Effector memory CD8-positive, alpha-beta T cell (primary cell): ENCODE measurements at regions not wholly inside any gene's neighbourhood (a gene's known extent, or its start where the extent isn't known, plus 50 kb on each side); places are given as distances from the start of the nearest gene placed in this dataset.

Experiments
- ATAC-seq: fragments of 150-1000 bp; cut with Tn5 transposase; replicated peaks from 2 replicates; pipeline ENCODE4 v1.10.0; 2021; ENCODE audit warnings: mild to moderate bottlenecking, moderate library complexity
- DNase-seq, 3 experiments: peaks; one replicate each; pipeline ENCODE4 v3.0.0; 2021
- H3K27ac Mint-ChIP-seq, 2 donors: one replicate each; pipeline ENCODE4 v1.8.0; 2022; ENCODE audit warnings: mild to moderate bottlenecking in 2 of 2, mixed read lengths in 2 of 2, moderate library complexity in 2 of 2
- H3K27me3 Mint-ChIP-seq, 2 donors: one replicate each; pipeline ENCODE4 v1.8.0; 2022; ENCODE audit warnings: mixed read lengths in 2 of 2
- H3K36me3 Mint-ChIP-seq: one replicate; pipeline ENCODE4 v1.8.0; 2022; ENCODE audit warnings: mild to moderate bottlenecking, moderate library complexity, mixed read lengths; ENCODE audit not compliant: insufficient read depth
- H3K4me1 Mint-ChIP-seq, 2 donors: one replicate each; pipeline ENCODE4 v1.8.0; 2022; ENCODE audit warnings: low read depth in 2 of 2, mixed read lengths in 2 of 2
- H3K4me3 Mint-ChIP-seq, 2 donors: one replicate each; pipeline ENCODE4 v1.8.0; 2022; ENCODE audit warnings: mild to moderate bottlenecking in 2 of 2, mixed read lengths in 2 of 2, moderate library complexity in 2 of 2
- H3K9me3 Mint-ChIP-seq, 2 donors: one replicate each; pipeline ENCODE4 v1.8.0; 2022; ENCODE audit warnings: mixed read lengths in 2 of 2

DNA sequence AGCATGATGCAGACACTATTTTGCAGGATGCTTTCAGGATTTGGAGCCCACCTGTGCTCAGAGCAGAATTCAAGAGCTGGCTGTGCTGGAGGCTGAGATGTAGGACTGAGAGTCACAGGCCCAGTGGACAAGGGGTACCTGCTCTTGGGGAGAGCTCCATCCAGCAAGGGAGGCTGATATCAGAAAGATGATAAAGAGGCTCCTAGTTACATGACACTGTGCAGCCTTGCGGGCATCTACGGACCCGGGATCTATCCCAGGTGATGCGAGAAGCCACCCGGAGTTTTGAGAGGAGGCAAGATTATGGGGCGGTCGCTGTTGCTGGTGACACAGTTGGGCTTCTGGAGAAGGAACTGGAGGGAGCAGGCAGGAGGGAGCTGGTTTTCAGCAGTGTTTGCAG, 579.0 kb downstream of the TBC1D22A start:
- Mint-ChIP-seq H3K9me3 (no peaks in the 10 kb centered on the region), H3K27ac (no peak overlapping the region), H3K27me3 (peaks cover 39 to 53% of the 10 kb centered on the region in 2 donors), H3K36me3 (no peaks in the 10 kb centered on the region), H3K4me3 (no peak overlapping the region), H3K4me1 (peaks cover 0 to 2% of the 10 kb centered on the region in 2 donors)
- DNase-seq (no peak), ATAC-seq (no peak)

DNA sequence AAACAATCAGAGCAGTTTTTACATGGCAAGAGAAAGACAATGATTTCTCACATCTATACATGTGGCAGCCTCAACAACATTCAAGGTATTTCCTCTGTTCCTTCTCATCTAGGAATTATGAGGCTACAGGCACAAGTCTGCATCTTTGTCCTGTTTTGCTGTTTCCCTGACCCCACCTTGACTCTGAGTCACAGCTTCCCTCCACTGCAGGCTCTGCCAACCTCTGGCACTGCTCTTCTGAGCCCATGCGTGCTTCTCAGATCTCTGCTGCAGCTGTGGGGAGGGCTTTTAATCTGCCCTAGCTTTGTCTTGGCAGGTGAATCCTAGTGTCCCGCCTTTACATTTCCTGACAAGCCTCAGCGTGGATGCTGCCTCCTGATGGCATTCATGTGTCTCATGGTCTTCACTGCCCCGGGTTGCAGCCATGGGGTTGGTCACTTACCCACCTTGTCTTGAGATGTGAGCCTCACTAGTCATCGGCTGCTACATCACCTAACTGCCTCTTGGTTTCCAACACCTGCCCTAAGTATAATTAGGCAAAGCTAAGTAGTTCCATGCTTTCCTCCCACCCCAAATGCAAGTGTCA, 578.5 kb downstream of the TBC1D22A start:
- Mint-ChIP-seq H3K4me3 (no peak overlapping the region), H3K27ac (no peak overlapping the region), H3K36me3 (no peaks in the 10 kb centered on the region)

DNA sequence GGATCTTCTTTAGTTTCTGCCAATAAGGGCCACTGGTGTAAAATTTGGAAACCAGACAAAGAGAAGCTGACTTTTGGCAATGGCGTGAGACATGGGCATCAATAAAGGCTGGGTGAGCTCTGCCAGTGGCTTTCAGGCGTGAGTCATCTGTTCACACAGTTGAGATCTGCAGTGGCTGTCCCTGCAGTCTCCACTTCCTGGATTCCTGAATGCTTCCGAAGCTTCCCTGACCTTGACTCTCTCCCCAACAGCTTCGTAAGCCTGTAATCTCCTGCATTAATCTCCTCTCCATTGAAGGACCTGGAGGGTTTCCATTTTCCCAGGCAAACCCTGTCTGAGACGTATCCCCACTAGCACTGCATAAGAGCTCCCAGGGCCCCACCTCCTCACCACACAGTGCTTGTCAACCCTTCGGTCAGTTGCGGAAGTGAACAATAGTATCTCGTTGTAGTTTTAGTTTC, 574.7 kb downstream of the TBC1D22A start:
- peaks cover 17 to 24% of the 10 kb centered on the region in 2 donors for H3K27me3 Mint-ChIP-seq
- peak overlapping the region; percentile 1 to 30 for H3K27ac Mint-ChIP-seq
- H3K4me3 Mint-ChIP-seq = peak overlapping the region; percentile 48 to 62
- ATAC-seq (peak; percentile 46), DNase-seq (no peak)
- no peaks in the 10 kb centered on the region for H3K36me3 Mint-ChIP-seq
- peaks cover 0 to 5% of the 10 kb centered on the region in 2 donors for H3K9me3 Mint-ChIP-seq
- peaks cover 0 to 2% of the 10 kb centered on the region in 2 donors for H3K4me1 Mint-ChIP-seq

More for the DNA sequence above, 578.5 kb downstream of the TBC1D22A start:
- Mint-ChIP-seq H3K4me1 (peaks cover 0 to 2% of the 10 kb centered on the region in 2 donors), H3K27me3 (peaks cover 39 to 53% of the 10 kb centered on the region in 2 donors), H3K9me3 (peaks cover 0 to 3% of the 10 kb centered on the region in 2 donors)
- DNase-seq = no peak
- ATAC-seq = no peak

DNA sequence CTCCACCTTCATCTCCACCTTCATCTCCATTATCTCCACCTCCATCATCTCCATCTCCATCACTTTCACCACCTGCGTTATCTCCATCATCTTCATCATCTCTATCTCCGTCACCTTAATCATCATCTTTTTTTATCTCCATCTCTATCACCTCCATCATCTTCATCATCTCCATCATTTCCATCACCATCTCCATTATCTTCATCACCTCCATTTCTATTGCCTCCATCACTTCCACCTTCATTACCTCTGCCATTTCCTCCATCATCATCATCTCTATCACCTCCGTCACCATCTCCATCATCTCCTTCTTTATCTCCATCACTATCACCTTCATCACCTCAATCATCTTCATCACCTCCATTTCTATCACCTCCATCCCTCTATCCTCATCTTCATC, 573.5 kb downstream of the TBC1D22A start:
- Mint-ChIP-seq H3K4me1 (peaks cover 0 to 2% of the 10 kb centered on the region in 2 donors), H3K27me3 (peaks cover 12% of the 10 kb centered on the region in 2 donors), H3K9me3 (peaks cover 0 to 5% of the 10 kb centered on the region in 2 donors), H3K27ac (no peak overlapping the region), H3K4me3 (no peak overlapping the region), H3K36me3 (no peaks in the 10 kb centered on the region)
- no peak for DNase-seq
- no peak for ATAC-seq

DNA sequence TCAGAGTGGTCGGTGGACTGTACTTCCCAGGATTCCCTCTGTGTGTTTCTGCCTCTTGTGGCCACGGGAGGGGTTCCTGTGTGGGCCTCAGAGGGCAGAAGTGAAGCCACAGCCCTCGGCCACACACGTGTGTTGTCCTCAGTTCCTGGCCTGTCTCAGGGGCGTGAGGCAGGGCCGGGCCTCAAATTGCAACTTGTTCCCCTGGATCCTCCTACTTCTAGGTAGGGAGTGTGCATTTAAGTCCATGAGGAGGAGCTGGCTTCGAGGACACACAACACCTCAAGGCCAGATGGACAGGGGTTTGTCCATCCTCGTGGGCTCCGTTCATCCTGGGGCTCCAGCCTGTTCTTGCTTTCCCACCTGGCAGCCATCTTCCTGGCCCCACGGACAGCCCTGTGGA, 573.0 kb downstream of the TBC1D22A start:
- H3K4me3 Mint-ChIP-seq = no peak overlapping the region
- H3K36me3 Mint-ChIP-seq = no peaks in the 10 kb centered on the region
- DNase-seq (no peak), ATAC-seq (no peak)
- no peak overlapping the region for H3K27ac Mint-ChIP-seq
- peaks cover 16 to 17% of the 10 kb centered on the region in 2 donors for H3K27me3 Mint-ChIP-seq
- peaks cover 0 to 2% of the 10 kb centered on the region in 2 donors for H3K4me1 Mint-ChIP-seq
- peaks cover 0 to 5% of the 10 kb centered on the region in 2 donors for H3K9me3 Mint-ChIP-seq

DNA sequence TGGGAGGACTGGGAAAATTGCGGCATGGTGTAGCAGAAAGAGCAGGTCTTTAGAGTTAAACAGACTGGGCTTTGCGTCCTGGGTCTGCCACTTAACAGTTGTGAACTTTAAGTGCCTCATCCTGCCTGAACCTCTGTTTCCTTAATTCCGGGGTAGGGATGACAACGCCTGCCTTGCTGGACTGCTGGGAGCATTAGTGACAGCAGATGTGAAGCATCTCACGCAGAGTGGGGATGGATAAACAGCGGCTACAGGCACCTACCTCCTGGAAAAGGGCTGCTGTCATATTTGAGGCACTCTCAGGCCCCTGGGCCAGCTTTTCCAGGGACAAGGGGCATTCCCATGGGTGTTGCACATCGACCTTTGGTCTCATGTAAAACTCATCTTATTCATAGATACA, 572.2 kb downstream of the TBC1D22A start:
- Mint-ChIP-seq H3K4me3 (no peak overlapping the region), H3K27ac (no peak overlapping the region), H3K27me3 (peaks cover 20 to 21% of the 10 kb centered on the region in 2 donors), H3K36me3 (no peaks in the 10 kb centered on the region), H3K9me3 (peaks cover 0 to 5% of the 10 kb centered on the region in 2 donors), H3K4me1 (peaks cover 0 to 2% of the 10 kb centered on the region in 2 donors)
- DNase-seq (no peak), ATAC-seq (no peak)

DNA sequence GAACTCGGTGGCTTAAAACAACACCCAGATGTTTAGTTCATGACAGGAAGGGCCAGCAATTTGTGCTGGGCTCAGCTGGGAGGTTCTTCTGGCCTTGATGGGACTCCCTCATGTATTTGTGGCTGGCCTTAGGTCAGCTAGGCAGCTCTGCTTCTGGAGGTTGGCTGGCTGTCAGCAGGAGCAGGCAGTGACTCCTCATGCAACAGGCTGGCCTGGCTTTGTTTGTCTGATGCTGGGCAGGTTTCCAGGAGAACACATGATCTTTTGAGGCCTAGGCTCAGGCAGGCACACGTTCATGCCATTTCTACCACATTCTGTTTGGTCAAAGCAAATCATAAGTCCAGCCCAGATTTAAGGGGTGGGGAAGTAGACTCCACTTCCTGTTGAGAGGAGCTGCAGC, 571.2 kb downstream of the TBC1D22A start:
- H3K36me3 Mint-ChIP-seq = no peaks in the 10 kb centered on the region
- H3K4me3 Mint-ChIP-seq = no peak overlapping the region
- no peak overlapping the region for H3K27ac Mint-ChIP-seq
- H3K27me3 Mint-ChIP-seq = peaks cover 24 to 30% of the 10 kb centered on the region in 2 donors
- peaks cover 0 to 5% of the 10 kb centered on the region in 2 donors for H3K9me3 Mint-ChIP-seq
- peaks cover 0 to 2% of the 10 kb centered on the region in 2 donors for H3K4me1 Mint-ChIP-seq
- ATAC-seq (no peak), DNase-seq (no peak)

DNA sequence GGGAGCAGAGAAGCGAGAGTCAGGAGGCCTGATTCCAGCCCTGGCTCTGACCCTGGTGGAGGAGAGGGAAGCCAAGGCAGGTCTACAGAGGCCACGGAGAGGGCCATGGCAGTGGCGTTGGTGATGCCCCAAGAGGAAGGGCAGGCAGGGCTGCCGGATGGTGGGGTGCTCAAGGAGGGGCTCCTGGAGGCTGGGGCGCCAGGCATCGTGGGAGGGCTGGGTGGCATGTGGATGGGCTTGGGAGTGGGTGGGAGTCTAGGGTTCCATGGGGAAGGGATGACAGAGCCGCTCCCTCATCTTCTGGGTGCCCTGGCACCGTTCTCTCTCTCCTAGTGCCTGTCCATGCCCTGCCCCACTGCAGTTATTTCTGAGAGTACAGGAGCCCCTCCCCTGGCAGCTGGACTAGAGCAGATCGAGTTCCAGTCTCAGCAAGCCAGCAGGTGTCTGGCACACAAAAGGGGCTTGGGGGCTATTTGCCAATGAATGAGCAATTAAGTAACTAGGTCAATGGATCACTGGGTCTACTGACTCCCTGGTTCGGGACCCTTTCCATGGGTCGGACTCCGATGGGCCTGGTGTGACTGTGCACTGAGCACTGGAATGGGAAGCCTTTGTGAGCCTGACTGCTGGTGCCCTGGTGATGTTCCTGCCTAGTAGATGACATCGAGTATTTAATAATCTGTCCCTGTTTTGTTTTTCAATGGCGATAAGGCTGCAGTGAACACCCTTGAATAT, 570.0 kb downstream of the TBC1D22A start:
- Mint-ChIP-seq H3K36me3 (no peaks in the 10 kb centered on the region), H3K9me3 (peaks cover 0 to 5% of the 10 kb centered on the region in 2 donors), H3K4me1 (peaks cover 0 to 2% of the 10 kb centered on the region in 2 donors), H3K4me3 (no peak overlapping the region), H3K27me3 (peaks cover 36 to 39% of the 10 kb centered on the region in 2 donors), H3K27ac (no peak overlapping the region)
- DNase-seq (no peak), ATAC-seq (no peak)

DNA sequence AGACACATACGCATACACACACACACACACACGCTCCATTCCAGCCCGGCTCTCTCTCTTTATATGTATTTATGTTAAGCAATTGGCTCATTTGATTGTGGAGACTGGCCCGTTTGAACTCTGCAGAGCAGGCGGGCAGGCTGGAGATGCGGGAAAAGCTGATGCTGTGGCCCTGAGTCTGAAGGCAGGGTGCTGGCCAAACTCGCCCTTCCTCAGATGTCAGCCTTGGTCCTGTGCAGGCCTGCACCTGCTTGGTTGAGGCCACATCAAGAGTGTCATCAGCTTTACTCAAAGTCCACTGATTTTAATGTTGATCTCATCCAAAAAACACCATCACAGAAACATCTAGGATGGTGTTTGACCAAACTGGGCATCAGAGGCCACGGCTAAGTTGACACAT, 569.3 kb downstream of the TBC1D22A start:
- ATAC-seq (no peak), DNase-seq (no peak)
- Mint-ChIP-seq H3K36me3 (no peaks in the 10 kb centered on the region), H3K4me3 (no peak overlapping the region), H3K9me3 (peaks cover 0 to 5% of the 10 kb centered on the region in 2 donors), H3K27ac (no peak overlapping the region), H3K4me1 (no peaks in the 10 kb centered on the region), H3K27me3 (peaks cover 41 to 45% of the 10 kb centered on the region in 2 donors)

DNA sequence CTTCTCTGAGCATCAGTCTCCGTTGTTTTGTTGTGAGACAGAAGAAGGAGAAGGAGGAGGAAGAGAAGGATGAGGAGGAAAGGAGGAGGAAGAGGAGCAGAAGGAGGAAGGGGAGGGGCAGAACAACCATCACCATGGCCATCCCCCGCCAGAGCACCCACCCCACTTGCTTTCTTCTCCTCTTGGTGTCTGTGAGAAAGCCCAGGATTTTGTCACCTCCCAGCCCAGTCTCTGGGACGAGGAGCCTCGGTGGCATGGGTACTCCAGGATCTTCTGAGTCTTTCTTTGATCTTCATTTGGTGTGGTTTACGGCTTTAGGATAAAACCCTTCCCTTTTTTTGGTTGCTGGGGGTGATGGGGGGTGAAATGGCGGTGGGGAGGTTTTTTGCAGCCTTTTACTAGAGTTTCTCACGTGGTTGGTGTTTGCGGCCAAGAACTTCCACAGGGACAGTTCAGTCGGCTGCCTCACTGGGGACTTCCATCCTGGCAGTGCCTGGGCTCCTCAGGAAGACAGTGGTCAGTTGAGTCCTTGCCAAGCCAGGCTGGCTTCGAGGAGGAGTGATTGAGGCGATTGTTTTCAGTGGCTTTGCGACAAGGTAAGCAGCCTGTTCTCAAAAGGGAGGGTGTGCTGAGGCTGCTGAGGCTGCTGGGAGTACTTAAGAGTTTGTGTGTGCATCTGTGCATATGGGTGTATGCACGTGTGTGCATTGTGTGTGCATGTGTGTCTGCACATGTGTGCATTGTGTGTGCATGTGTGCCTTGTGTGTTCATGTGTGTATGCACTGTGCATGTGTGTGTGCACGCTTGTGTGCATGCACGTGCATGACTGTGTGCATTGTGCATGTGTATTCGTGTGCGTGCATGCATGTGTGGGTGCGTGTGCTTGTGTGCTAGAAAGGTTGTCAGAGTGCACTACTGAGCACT, 567.5 kb downstream of the TBC1D22A start:
- Mint-ChIP-seq H3K4me3 (no peak overlapping the region), H3K27ac (no peak overlapping the region), H3K4me1 (no peaks in the 10 kb centered on the region), H3K27me3 (peaks cover 44 to 46% of the 10 kb centered on the region in 2 donors), H3K36me3 (no peaks in the 10 kb centered on the region), H3K9me3 (no peaks in the 10 kb centered on the region)
- ATAC-seq (no peak), DNase-seq (no peak)

DNA sequence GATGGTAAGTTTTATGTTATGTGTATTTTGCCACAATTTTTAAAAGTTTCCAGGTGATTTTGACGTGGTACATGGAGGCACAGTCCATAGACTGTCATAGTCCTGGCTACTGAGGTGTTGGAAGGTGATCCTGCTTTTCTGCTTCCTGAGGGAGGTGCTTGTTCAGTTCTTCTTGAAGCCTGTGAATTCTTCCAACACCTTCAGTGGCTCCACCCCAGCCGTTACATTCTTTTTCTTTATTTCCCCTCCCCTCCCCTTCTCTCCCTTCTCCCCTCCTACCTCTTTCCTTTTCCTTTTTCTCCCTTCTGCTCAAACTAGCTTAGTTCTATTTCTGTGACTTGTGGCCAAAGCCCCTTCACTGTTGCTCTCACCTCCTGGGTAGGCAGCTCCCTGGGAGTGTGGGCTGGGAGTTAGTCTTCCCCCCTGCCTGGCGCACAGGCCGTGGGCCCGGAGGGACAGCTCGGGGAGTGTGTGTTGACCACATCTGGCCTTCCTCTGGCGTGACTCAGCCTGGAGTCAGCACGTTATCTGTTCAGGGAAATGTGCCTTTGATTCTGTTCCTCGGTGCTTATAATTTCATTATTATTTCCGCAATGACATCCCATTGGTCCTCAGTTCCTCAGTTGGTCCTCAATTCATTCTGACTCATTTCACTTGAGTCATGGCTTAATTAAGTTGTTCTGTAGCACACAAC, 566.2 kb downstream of the TBC1D22A start:
- no peaks in the 10 kb centered on the region for H3K9me3 Mint-ChIP-seq
- no peak for DNase-seq
- H3K27ac Mint-ChIP-seq = no peak overlapping the region
- H3K27me3 Mint-ChIP-seq = peaks cover 50 to 51% of the 10 kb centered on the region in 2 donors
- no peaks in the 10 kb centered on the region for H3K4me1 Mint-ChIP-seq
- no peak for ATAC-seq
- H3K4me3 Mint-ChIP-seq = no peak overlapping the region
- no peaks in the 10 kb centered on the region for H3K36me3 Mint-ChIP-seq

DNA sequence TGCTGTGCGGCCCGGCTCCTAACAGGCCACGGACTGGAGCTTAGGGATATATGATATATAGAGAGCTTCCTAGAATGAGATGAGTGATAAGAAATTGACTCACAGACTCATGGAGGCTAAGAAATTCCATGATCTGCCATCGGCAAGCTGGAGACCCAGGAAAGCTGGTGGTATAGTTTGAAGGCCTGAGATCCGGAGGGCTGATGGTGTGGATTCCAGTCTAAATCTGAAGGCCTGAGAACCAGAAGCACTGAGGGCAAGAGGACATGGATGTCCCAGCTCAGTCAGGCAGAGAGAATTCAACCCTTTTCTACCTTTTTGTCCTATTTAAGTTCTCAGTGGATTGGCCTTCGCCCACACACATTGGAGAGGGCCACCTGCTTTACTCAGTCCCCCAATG, 564.8 kb downstream of the TBC1D22A start:
- Mint-ChIP-seq H3K9me3 (peaks cover 0 to 2% of the 10 kb centered on the region in 2 donors), H3K4me3 (no peak overlapping the region), H3K36me3 (no peaks in the 10 kb centered on the region), H3K4me1 (no peaks in the 10 kb centered on the region), H3K27me3 (peaks cover 51 to 59% of the 10 kb centered on the region in 2 donors), H3K27ac (no peak overlapping the region)
- ATAC-seq = no peak
- no peak for DNase-seq

DNA sequence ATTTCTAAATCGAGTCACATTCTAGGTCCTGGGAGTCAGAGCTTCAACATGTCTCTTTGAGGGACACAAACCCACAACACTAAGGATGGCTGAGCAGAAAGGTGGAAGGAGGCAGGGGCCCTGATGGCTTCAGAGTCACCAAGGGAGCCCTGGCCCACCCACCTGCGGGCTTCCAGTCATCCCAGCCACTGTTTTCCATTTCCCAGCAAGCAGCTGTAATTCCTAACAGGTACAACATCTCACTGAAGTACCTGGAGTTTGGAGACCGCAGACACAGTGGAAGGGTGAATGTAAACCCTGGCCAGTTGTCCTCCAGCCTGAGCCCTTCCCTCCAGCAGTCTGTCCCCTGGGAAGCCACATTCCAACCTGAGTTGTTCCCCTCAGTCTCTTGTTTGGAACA, 562.8 kb downstream of the TBC1D22A start:
- Mint-ChIP-seq H3K27me3 (peaks cover 37 to 52% of the 10 kb centered on the region in 2 donors), H3K36me3 (no peaks in the 10 kb centered on the region), H3K27ac (no peak overlapping the region), H3K9me3 (peaks cover 0 to 2% of the 10 kb centered on the region in 2 donors), H3K4me1 (no peaks in the 10 kb centered on the region), H3K4me3 (no peak overlapping the region)
- DNase-seq (no peak), ATAC-seq (no peak)
